ENCODE measurements at regions not wholly inside any gene's neighbourhood (a gene's known extent, or its start where the extent isn't known, plus 50 kb on each side); places are given as distances from the start of the nearest gene placed in this dataset.

DNA sequence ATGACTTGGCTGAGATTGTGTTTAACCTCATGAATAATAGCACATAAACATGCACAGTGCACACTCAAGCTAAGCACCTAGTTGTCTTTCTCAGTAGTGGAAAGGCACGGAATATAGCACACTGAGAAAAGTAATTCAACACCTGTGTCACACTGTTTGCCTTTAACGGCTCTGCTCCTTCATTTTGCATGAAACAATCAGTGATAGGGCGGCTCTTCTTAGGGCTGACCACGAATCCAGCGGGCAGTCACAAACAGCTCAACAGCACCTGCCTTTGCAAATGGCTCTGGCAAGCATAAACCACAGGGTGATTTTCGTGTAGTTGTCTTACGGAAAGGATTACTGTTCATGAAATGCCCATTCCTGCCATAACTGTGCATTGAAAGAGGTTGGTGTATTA lies 954.0 kb upstream of the TENM3 start:
- no peak for DNase-seq

GRCh38 chr4:181291615-181292014 lies 951.6 kb upstream of the TENM3 start:
- DNase-seq: no peak

DNA sequence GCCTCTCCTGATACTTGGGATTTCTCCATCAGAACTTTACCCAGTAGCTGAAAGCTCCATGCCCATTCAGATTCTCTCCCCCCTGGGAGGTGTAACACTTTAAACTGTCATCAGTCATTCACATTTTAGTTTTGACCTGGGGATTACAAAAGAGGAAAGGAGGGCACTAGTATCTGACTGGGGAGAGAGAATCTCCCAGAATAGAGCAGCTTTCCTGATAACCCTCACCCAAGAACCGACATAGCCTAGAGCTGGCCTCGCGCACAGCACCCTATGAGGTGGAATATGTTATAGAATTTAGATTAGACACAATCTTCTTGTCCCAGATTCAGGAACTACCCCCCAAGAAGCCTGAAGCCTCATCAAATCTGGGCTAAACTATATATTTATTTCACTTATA lies 950.2 kb upstream of the TENM3 start:
- DNase-seq: no peak

- no peak for DNase-seq
Observed at GRCh38 chr4:181293541-181293940, 949.7 kb upstream of the TENM3 start.

DNA sequence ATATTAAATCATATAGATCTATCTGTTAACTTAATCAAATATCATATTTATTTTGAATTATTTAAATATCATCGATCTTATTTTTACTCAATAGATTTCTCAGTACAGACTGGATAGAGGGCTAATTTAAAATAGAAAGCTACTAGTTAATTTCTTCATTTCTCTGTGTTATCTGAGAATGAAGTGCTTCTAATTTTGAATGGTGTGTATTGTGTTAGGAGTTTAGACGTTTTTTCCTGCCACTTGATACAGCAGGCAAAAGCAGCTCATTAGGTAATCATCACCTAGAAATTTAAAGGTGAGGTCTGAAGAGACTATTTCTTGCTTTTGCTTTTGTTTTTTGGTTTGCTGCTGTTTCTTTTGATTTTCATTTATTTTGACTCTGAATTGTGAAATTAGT lies 948.8 kb upstream of the TENM3 start:
- no peak for DNase-seq

DNA sequence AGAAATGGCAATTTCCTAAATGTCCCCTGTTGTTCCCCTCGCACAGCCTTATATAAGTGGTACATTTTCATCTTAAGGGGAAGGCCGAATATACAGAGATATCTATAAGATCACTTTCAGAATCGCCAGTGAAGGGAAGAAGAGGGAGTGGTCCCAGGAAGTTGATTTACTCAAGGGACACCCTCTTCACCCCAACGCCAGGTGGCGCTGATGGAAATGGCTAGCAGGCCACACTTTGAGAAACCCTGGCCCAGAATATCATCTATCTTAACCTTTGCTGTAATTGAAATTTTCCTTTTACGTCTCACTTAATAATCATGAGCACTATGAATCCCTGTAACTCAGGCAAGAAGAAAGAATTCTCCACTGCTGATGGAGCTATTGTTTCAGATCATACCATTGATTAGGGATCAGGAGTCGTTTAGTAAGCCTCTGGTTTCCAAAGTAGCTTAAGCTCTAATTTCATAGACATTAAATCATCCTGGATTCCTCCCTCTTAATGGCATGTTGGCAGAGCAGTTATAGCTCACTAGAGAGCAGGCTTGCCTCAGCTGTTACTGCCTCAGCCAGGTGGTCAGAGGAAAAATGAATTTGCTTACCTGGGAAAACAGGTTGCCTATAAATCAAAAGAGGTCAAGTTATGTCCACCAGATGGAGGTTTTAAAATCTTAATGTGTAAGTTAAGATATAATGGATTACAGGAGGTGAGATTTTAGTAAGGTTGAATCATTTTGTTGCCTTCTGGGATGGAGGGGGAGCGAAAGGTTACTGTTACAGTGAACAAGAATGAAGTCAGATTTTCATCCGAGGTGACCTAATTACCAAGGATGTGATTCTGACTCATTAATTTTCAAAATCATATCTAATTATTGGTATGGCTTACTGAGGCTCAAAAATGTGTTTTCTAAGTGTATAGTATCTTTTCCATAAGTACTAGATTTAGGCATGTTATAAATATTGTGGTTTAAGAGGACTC lies 941.2 kb upstream of the TENM3 start:
- no peak for DNase-seq

DNA sequence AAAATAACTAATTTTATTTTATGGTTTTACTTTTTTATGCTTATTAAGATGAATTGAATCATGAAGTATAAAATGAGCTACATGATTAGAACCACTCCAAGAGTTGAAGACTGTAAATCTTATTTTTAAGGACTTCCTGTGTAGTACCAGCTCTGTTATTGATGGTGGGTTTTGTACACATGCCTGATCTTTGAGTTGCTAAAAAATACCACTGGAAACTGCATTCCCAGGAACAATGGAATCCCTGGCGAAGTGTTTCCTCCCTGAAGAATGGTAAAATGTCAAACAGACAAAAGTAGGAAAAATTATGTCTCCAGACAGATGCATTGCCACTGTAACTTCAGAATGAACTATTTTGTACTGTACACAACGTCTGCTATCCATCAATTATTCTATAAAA lies 935.4 kb upstream of the TENM3 start:
- DNase-seq: no peak

- DNase-seq: no peak
Observed at GRCh38 chr4:181308476-181309312, 934.5 kb upstream of the TENM3 start.

- DNase-seq: no peak
Observed at GRCh38 chr4:181312066-181312465, 931.1 kb upstream of the TENM3 start.

GRCh38 chr4:181319629-181320028 lies 923.6 kb upstream of the TENM3 start:
- no peak for DNase-seq

DNA sequence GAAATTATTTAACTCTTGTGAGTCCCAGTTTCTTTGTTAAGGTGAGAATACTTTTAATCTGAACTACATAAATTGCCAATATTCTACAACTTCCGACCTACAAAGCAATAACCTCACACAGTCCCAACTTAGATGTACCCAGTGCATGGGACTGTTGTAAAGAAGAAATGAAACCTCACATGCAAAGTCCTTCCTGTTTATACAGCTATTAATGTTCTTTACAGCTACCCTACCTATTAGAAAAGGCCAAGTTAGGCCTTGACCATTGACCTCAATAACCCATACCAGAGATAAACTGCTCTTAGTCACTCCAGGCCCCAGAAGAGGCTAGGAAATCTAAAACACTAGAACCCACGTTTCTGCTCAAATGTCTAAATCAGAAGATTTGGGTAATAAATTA lies 920.1 kb upstream of the TENM3 start:
- no peak for DNase-seq

DNA sequence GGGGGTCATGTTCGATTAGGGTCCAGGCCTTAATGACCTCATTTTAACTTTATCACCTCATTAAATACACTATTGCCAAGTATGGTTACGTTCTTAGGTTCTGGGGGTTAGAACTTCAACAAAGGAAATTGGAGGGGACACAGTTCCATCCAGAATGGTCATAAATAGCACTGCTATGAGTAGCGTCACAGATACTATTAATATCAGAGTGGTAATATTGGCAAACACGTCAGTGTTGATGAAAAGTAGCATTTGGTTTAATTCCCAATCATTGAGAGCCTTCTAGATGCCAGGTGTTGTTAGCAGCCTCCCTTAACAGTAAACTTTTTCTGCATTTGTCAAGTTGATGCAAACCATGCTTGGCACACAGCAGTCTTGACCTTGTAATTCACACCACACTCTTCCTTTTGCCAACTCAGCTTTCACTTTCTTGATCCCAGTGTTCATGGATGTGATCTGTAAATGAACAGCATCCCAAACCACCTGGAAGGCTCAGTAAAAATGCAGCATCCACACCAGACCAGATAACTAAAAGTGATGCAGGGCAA lies 912.5 kb upstream of the TENM3 start:
- no peak for DNase-seq

- DNase-seq: no peak
Observed at GRCh38 chr4:181331214-181331613, 912.0 kb upstream of the TENM3 start.

DNA sequence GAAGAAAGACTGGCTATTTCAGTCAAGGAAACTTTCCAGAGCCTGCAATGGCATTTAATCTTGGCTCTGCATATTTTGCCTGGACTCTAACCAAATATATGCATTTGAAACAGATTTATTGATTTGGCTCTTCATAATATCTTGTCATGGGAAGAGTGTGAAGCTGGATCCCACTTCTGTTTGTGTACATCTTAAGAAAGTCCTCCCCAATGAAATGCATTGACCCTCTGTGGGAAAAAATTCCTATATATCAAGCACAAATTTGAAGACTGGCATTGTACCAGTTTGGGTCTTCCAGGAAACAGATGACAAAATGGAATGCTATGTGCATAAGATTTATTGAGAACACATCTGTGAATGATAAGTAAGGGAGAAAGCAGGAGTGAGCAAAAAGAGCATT lies 897.3 kb upstream of the TENM3 start:
- no peak for DNase-seq

DNA sequence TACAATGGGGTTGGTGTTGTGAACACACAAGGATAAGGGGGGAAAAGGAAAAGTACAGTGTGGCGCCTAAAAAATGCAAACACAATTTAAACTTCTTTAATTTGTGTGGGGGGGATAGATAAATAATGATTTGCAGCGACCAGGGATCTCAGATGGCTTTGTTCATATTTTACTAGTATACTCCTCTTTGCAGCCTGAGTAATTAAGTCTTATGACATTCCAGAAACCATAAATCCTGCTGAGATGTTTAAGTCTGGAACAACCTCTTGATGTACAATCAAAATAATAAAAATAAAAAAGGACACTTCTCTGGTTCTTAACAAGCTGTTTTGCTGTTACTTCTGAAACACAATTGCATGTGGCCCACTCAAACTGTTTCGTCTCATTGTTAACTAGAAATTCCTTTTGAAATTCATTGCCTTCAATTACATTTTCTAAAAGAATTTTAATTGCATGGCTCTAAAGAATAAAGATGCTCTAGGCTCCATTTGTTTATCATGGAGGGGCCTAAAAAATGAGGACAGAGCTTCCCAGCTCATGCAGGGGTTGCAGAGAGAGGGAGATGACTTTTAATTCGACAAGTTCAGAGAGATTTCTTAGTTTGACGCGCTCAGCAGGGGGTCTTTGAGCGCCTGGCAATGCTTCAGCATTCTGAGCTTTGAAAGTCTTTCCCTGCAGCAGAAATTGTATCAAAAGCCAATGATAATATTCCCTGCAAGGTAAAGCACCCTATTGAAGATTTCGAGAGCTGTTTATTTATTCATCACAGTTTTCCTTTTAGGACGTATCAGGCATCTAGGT lies 892.4 kb upstream of the TENM3 start:
- no peak for DNase-seq

GRCh38 chr4:181364504-181364903 lies 878.7 kb upstream of the TENM3 start:
- no peak for DNase-seq

DNA sequence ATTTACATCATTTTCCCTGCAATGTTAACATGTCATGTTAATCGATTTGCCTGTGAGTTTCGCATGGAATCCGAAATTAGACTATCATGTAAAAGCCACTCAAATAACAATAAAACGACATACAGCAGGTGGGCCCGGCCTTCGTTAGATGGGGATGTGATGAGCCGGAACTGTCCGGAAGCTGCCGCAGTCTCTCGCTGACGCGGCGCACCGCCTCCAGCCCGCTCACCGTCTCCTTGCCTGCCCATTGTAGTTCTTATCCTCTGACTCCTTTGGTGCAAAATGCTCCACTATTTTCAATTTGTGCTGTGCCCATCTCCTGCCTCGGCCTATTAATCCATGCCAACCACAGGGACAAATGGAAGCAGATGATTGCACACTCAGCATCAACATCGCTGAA lies 877.5 kb upstream of the TENM3 start:
- DNase-seq: no peak

GRCh38 chr4:181372014-181372413 lies 871.2 kb upstream of the TENM3 start:
- no peak for DNase-seq

DNA sequence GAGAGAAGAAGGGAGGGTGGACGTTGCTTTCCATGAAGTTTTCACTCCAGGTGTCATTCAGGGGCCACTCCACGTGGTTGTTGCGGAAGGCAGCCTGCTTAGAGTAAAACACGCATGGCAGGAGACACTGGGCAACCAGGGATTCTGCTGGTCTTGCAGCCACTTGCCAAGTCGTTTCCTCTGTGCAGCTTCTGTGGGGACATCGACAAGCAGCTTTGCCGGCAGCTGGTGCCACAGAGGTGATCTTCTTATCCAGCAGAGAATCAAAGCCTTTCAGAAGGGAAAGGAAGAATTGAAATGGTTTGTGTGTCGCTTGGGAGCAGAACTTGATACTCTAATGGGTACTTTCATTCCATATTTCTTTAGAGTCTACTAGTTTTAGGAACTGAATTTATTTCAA lies 867.1 kb upstream of the TENM3 start:
- DNase-seq: no peak

- no peak for DNase-seq
Observed at GRCh38 chr4:181388061-181388460, 855.1 kb upstream of the TENM3 start.

DNA sequence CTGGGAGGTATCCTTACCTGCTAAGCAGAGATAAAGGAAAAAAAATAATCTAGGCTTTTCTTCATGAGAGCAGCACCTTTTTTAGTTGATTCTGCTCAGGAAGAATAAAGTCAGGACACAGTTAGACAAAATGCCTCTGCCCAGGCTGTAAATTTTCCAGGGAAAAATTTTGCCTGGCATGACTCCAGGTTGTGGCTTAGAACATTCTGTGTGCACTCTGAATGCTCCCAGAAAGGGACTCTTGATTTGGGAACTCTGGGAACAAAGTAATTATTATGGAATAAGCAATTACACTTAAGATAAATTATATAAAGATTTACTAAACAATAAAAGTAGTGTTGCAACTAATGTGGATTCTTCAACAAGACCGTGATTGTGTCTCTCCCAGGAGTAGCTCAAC lies 826.2 kb upstream of the TENM3 start:
- DNase-seq: no peak

DNA sequence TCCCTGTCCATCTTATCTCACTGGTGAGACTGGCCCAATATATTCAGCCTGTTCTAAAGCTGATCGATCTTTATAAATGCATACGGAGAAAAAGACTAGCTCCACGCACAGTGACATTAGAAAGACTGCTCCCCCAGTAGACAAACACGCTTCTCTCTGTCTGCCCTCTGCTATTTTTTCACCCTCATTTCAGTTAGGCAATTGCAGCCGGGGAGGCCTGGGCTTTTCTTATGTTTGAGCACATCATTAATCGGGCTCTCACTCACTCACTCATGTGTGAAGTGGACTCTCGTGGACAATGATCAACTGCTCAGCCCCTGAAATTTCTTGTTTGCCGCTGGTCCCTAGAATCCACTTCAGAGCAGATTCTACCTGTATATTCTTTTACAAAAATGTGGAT lies 824.7 kb upstream of the TENM3 start:
- DNase-seq: no peak

GRCh38 chr4:181420950-181421349 lies 822.3 kb upstream of the TENM3 start:
- no peak for DNase-seq
